IMR-90 (cell line): ENCODE measurements at regions not wholly inside any gene's neighbourhood (a gene's known extent, or its start where the extent isn't known, plus 50 kb on each side); places are given as distances from the start of the nearest gene placed in this dataset.

ENCODE experiments used
- ATAC-seq: fragments of 200-7000 bp; cut with Tn5 transposase; 2 replicates; pipeline ENCODE4 v1.9.1; 2020; ENCODE audit warnings: low read depth, mild to moderate bottlenecking, moderate library complexity
- BruUV-seq: library from RNA; stranded (reverse); fragments of 400-500 nt; replicated peaks from 2 replicates; lab custom pipeline; 2021; lab: Mats Ljungman, UMichigan
- CTCF ChIA-PET: fragments of 300-600 bp; formaldehyde crosslinking; extraction: SDS; loops from one replicate; lab custom pipeline; 2021; ENCODE audit warnings: antibody characterized with exemption; lab: Yijun Ruan, JAX
- POLR2A ChIA-PET: fragments of 300-600 bp; sonication (Branson Sonifier 250); formaldehyde crosslinking; loops from one replicate; lab custom pipeline; 2022; ENCODE audit warnings: antibody characterized with exemption; ENCODE audit not compliant: unreplicated experiment; lab: Charles Lee
- DNase-seq: peaks from one replicate; pipeline ENCODE4 v3.0.0; 2013
- H2AFZ ChIP-seq: replicated peaks from 2 replicates; pipeline ENCODE3; 2013; ENCODE audit warnings: low read length, mild to moderate bottlenecking; ENCODE audit not compliant: poor library complexity
- H2AK5ac ChIP-seq: 2 replicates; pipeline ENCODE4 v1.6.1; 2013; ENCODE audit warnings: low read depth, low read length, inconsistent platforms
- H2AK9ac ChIP-seq: replicated peaks from 2 replicates; pipeline ENCODE3; 2013; ENCODE audit warnings: mild to moderate bottlenecking, low read depth, low read length, moderate library complexity; ENCODE audit not compliant: poor library complexity
- H2BK120ac ChIP-seq: 2 replicates; pipeline ENCODE4 v1.6.1; 2013; ENCODE audit warnings: low read depth, low read length, inconsistent platforms
- H2BK15ac ChIP-seq: 3 replicates; pipeline ENCODE4 v1.6.1; 2013; ENCODE audit warnings: low read depth, low read length, inconsistent platforms
- H2BK20ac ChIP-seq: 2 replicates; pipeline ENCODE4 v1.6.1; 2013; ENCODE audit warnings: low read depth, mild to moderate bottlenecking, inconsistent platforms, low read length, moderate library complexity
- H2BK5ac ChIP-seq: 2 replicates; pipeline ENCODE4 v1.6.1; 2013; ENCODE audit warnings: mild to moderate bottlenecking, low read depth, low read length, inconsistent platforms; ENCODE audit not compliant: poor library complexity, severe bottlenecking
- H3K14ac ChIP-seq: replicated peaks from 2 replicates; pipeline ENCODE4 v1.6.1; 2013; ENCODE audit warnings: low read depth, low read length, inconsistent platforms
- H3K18ac ChIP-seq: 2 replicates; pipeline ENCODE4 v1.6.1; 2013; ENCODE audit warnings: low read depth, low read length, control low read depth
- H3K23ac ChIP-seq: 2 replicates; pipeline ENCODE4 v1.6.1; 2013; ENCODE audit warnings: low read depth, low read length, inconsistent platforms
- H3K27ac ChIP-seq: 2 replicates; pipeline ENCODE4 v1.5.1; 2013; ENCODE audit warnings: mild to moderate bottlenecking, control low read depth, low read length; ENCODE audit not compliant: insufficient read depth
- H3K27me3 ChIP-seq: 2 replicates; pipeline ENCODE4 v1.6.1; 2013; ENCODE audit warnings: low read length; ENCODE audit not compliant: control insufficient read depth, insufficient read depth
- H3K36me3 ChIP-seq: 2 replicates; pipeline ENCODE4 v1.6.1; 2013; ENCODE audit warnings: low read length, mixed read lengths; ENCODE audit not compliant: control insufficient read depth, insufficient read depth
- H3K4ac ChIP-seq: 2 replicates; pipeline ENCODE4 v1.6.1; 2013; ENCODE audit warnings: low read depth, low read length, inconsistent platforms
- H3K4me1 ChIP-seq: 2 replicates; pipeline ENCODE4 v1.6.1; 2013; ENCODE audit warnings: low read length, mixed read lengths; ENCODE audit not compliant: control insufficient read depth, insufficient read depth
- H3K4me2 ChIP-seq: 2 replicates; pipeline ENCODE4 v1.6.1; 2013; ENCODE audit warnings: low read depth, mild to moderate bottlenecking, control low read depth, low read length, moderate library complexity
- H3K4me3 ChIP-seq: 2 replicates; pipeline ENCODE4 v1.5.1; 2013; ENCODE audit warnings: low read depth, mild to moderate bottlenecking, control low read depth, low read length, moderate library complexity; ENCODE audit not compliant: insufficient read depth
- H3K56ac ChIP-seq: 2 replicates; pipeline ENCODE4 v1.6.1; 2013; ENCODE audit warnings: low read length, inconsistent platforms; ENCODE audit not compliant: insufficient read depth; ENCODE audit errors: extremely low read depth
- H3K79me1 ChIP-seq, 2 experiments: 2 replicates each; pipeline ENCODE4 v1.6.1; 2013; ENCODE audit warnings: low read length in 2 of 2, inconsistent platforms in 1 of 2, low read depth in 1 of 2
- H3K9ac ChIP-seq: 2 replicates; pipeline ENCODE4 v1.6.1; 2013; ENCODE audit warnings: low read depth, low read length, control low read depth
- H3K9me1 ChIP-seq: 2 replicates; pipeline ENCODE4 v1.6.1; 2013; ENCODE audit warnings: low read length, inconsistent platforms; ENCODE audit not compliant: insufficient read depth
- H3K9me3 ChIP-seq: 2 replicates; pipeline ENCODE4 v1.6.1; 2013; ENCODE audit warnings: low read length; ENCODE audit not compliant: control insufficient read depth, insufficient read depth
- H4K20me1 ChIP-seq: 2 replicates; pipeline ENCODE4 v1.6.1; 2013; ENCODE audit warnings: low read length, inconsistent platforms; ENCODE audit not compliant: insufficient read depth
- H4K5ac ChIP-seq: 2 replicates; pipeline ENCODE4 v1.6.1; 2013; ENCODE audit warnings: mild to moderate bottlenecking, low read depth, low read length, control low read depth
- H4K8ac ChIP-seq, 2 experiments: 2 replicates each; pipeline ENCODE4 v1.6.1; 2013; ENCODE audit warnings: low read depth in 2 of 2, low read length in 2 of 2, control low read depth in 1 of 2, inconsistent platforms in 1 of 2
- H4K91ac ChIP-seq: 2 replicates; pipeline ENCODE4 v1.6.1; 2013; ENCODE audit warnings: low read depth, low read length, inconsistent platforms; ENCODE audit not compliant: insufficient read depth
- BHLHE40 ChIP-seq: fragments of 150-350 bp; IDR thresholded peaks from 2 replicates; pipeline ENCODE4 v1.6.1; 2016; ENCODE audit warnings: mild to moderate bottlenecking, low read depth, low read length
- CEBPB ChIP-seq: IDR thresholded peaks from 2 replicates; pipeline ENCODE4 v1.6.1; 2012; ENCODE audit warnings: low read depth, low read length, improper control_type of control experiment
- CTCF ChIP-seq: conservative IDR thresholded peaks from 2 replicates; pipeline ENCODE4 v1.5.1; 2012; ENCODE audit warnings: mild to moderate bottlenecking, low read depth, low read length, improper control_type of control experiment
- FOS ChIP-seq: fragments of 150-350 bp; IDR thresholded peaks from 2 replicates; pipeline ENCODE4 v1.6.1; 2016; ENCODE audit warnings: low read depth, low read length
- MAFK ChIP-seq: IDR thresholded peaks from 2 replicates; pipeline ENCODE4 v1.6.1; 2012; ENCODE audit warnings: low read depth, low read length, improper control_type of control experiment
- MAZ ChIP-seq: IDR thresholded peaks from 2 replicates; pipeline ENCODE4 v1.6.1; 2012; ENCODE audit warnings: low read depth, mild to moderate bottlenecking, low read length, improper control_type of control experiment, moderate library complexity, borderline replicate concordance
- POLR2A ChIP-seq: IDR thresholded peaks from 2 replicates; pipeline ENCODE4 v1.6.1; 2012; ENCODE audit warnings: mild to moderate bottlenecking, low read depth, low read length
- RCOR1 ChIP-seq: IDR thresholded peaks from 2 replicates; pipeline ENCODE4 v1.6.1; 2012; ENCODE audit warnings: mild to moderate bottlenecking, low read length, improper control_type of control experiment; ENCODE audit not compliant: insufficient replicate concordance
- USF2 ChIP-seq: fragments of 150-350 bp; IDR thresholded peaks from 2 replicates; pipeline ENCODE4 v1.6.1; 2017; ENCODE audit warnings: mild to moderate bottlenecking, antibody characterized with exemption, low read length, low read depth
- WGBS, 2 experiments: methylation state at CpG; one replicate each; pipeline versions ENCODE4 v1.1.5 to v1.1.7; 2013; ENCODE audit warnings: missing lambda C conversion rate in 2 of 2; ENCODE audit not compliant: insufficient read length in 1 of 2; ENCODE audit errors: extremely low coverage in 2 of 2; 5-methylcytosine and 5-hydroxymethylcytosine counted together
- dilution Hi-C: fragments of 300-500 bp; cut with HindIII; formaldehyde crosslinking; loops from one replicate; pipeline ENCODE4 v1.14.3; 2018; ENCODE audit warnings: low sequenced_read_pairs; ENCODE audit not compliant: unreplicated experiment
- in situ Hi-C: fragments of 300-500 bp; cut with MboI; formaldehyde crosslinking; loops from 3 replicates; pipeline ENCODE4 v1.14.3; 2019; ENCODE audit warnings: low sequenced_read_pairs, inconsistent platforms, mixed read lengths
- intact Hi-C: fragments of 100-400 bp; cut with micrococcal nuclease; formaldehyde crosslinking; loops from 2 replicates; pipeline ENCODE4 v1.10.0; 2022

- Histone ChIP-seq H2BK15ac (no peak overlapping the region), H3K4ac (no peak overlapping the region), H4K20me1 (no peaks in the 10 kb centered on the region), H3K23ac (no peak overlapping the region), H4K5ac (no peak overlapping the region), H3K36me3 (no peaks in the 10 kb centered on the region), H2BK5ac (no peak overlapping the region), H3K4me3 (no peak overlapping the region), H3K27ac (no peak overlapping the region), H3K14ac (no peak overlapping the region), H3K9me1 (no peaks in the 10 kb centered on the region), H3K79me1 (no peaks in the 10 kb centered on the region), H2BK20ac (no peak overlapping the region), H3K9me3 (peaks cover 35% of the 10 kb centered on the region), H4K91ac (no peak overlapping the region), H4K8ac (no peak overlapping the region), H3K4me2 (no peak overlapping the region), H2AK9ac (no peak overlapping the region), H2BK120ac (no peak overlapping the region), H3K18ac (no peak overlapping the region), H3K9ac (no peak overlapping the region), H3K4me1 (no peaks in the 10 kb centered on the region), H3K27me3 (no peaks in the 10 kb centered on the region), H3K56ac (no peak overlapping the region), H2AFZ (no peak overlapping the region), H2AK5ac (no peak overlapping the region)
- intact Hi-C loops (no loop called here), in situ Hi-C loops (no loop called here), dilution Hi-C loops (no loop called here)
- no TSS peak for BruUV-seq
- no peak for ATAC-seq
- TF ChIP-seq MAFK = no peak
- TF ChIP-seq BHLHE40 = no peak
- TF ChIP-seq MAZ = no peak
- no peak for TF ChIP-seq CEBPB
- TF ChIP-seq USF2 = no peak
- no peak for TF ChIP-seq CTCF
- TF ChIP-seq RCOR1 = no peak
- no peak for TF ChIP-seq POLR2A
- no peak for TF ChIP-seq FOS
- no peak for DNase-seq
- WGBS, 2 experiments = 49% methylated on average over 5 of the region's 18 CpGs; no CpG with 5 or more reads in 1 of the 2 experiments
- POLR2A ChIA-PET = no interaction called here
- CTCF ChIA-PET = no interaction called here
These were observed 123.6 kb upstream of the SOX1 start for GRCh38 chr13:111943229-111943795.
